H1 (cell line): ENCODE measurements at regions not wholly inside any gene's neighbourhood (a gene's known extent, or its start where the extent isn't known, plus 50 kb on each side); places are given as distances from the start of the nearest gene placed in this dataset.

Source experiments
- BRCA1 ChIP-seq: IDR thresholded peaks from 2 replicates; pipeline ENCODE4 v1.6.1; 2012; ENCODE audit warnings: low read depth, low read length, improper control_type of control experiment
- JUN ChIP-seq: IDR thresholded peaks from 2 replicates; pipeline ENCODE4 v1.6.1; 2011; ENCODE audit warnings: low read depth, mild to moderate bottlenecking, improper control_type of control experiment, low read length
- POU5F1 ChIP-seq: IDR thresholded peaks from 2 replicates; pipeline ENCODE4 v1.6.1; 2011; ENCODE audit warnings: low read depth, mild to moderate bottlenecking, low read length, moderate library complexity
- SIRT6 ChIP-seq: IDR thresholded peaks from one replicate; pipeline ENCODE4 v1.7.1; 2012; ENCODE audit warnings: low read length, inconsistent platforms
- SP2 ChIP-seq: IDR thresholded peaks from 2 replicates; pipeline ENCODE4 v1.6.1; 2012; ENCODE audit warnings: mild to moderate bottlenecking, low read length, inconsistent platforms

GRCh38 chrX:87409113-87409841 is 108.3 kb upstream of the KLHL4 start (continued):
- TF ChIP-seq POU5F1: no peak
- no peak for TF ChIP-seq SIRT6
- no peak for TF ChIP-seq JUN
- TF ChIP-seq BRCA1: no peak
- TF ChIP-seq SP2: no peak
